ENCODE measurements at regions not wholly inside any gene's neighbourhood (a gene's known extent, or its start where the extent isn't known, plus 50 kb on each side); places are given as distances from the start of the nearest gene placed in this dataset.
"Not testable (repeated sequence)": the region's sequence is repeated elsewhere in the genome, so short reads cannot be mapped to it uniquely, and the experiment has no call there.

GRCh38 chr1:166432655-166433054 is 265.9 kb upstream of the FAM78B start:
- WGBS, 2 donors = 48 to 50% methylated on average over 2 of the region's 2 CpGs
- DNase-seq (no peak), ATAC-seq (ENCODE audit: low FRiP score in 2 of 2) (no peak)
- Histone ChIP-seq H3K27ac (no peak overlapping the region), H3K4me3 (no peak overlapping the region), H3K27me3 (no peaks in the 10 kb centered on the region), H3K4me1 (no peaks in the 10 kb centered on the region), H3K36me3 (no peaks in the 10 kb centered on the region), H3K9me3 (no peaks in the 10 kb centered on the region)
- TF ChIP-seq POLR2A (IDR thresholded peaks at IDR 0.05) (no peak), CTCF (IDR thresholded peaks at IDR 0.05) (no peak), EP300 (IDR thresholded peaks at IDR 0.05) (no peak), POLR2AphosphoS5 (IDR thresholded peaks at IDR 0.05) (no peak)

- WGBS, 2 donors = 33 to 42% methylated on average over 7 of the region's 7 CpGs
- H3K4me1 ChIP-seq; H3K9me3 ChIP-seq; H3K36me3 ChIP-seq; H3K27me3 ChIP-seq; H3K4me3 ChIP-seq; DNase-seq; ATAC-seq (ENCODE audit: low FRiP score in 2 of 2); H3K27ac ChIP-seq: not testable (repeated sequence)
These were observed 266.9 kb upstream of the FAM78B start for GRCh38 chr1:166433404-166434304.

- Histone ChIP-seq H3K9me3 (no peaks in the 10 kb centered on the region), H3K27ac (no peak overlapping the region), H3K4me1 (no peaks in the 10 kb centered on the region), H3K36me3 (no peaks in the 10 kb centered on the region), H3K27me3 (no peaks in the 10 kb centered on the region), H3K4me3 (no peak overlapping the region)
- no peak for ATAC-seq (ENCODE audit: low FRiP score in 2 of 2)
- TF ChIP-seq EP300 (IDR thresholded peaks at IDR 0.05) = no peak
- TF ChIP-seq POLR2A (IDR thresholded peaks at IDR 0.05) = no peak
- WGBS, 2 donors = 56 to 65% methylated on average over 2 of the region's 2 CpGs
- DNase-seq = no peak
These were observed 290.9 kb upstream of the FAM78B start for GRCh38 chr1:166457700-166458099.

- H3K27ac ChIP-seq = no peak overlapping the region
- peaks cover 0 to 4% (median 1%) of the 10 kb centered on the region in 4 donors for H3K9me3 ChIP-seq
- WGBS, 2 donors = 91 to 94% methylated on average over 1 of the region's 1 CpG
- H3K4me3 ChIP-seq = no peak overlapping the region
- no peak for TF ChIP-seq POLR2A (IDR thresholded peaks at IDR 0.05)
- TF ChIP-seq CTCF (IDR thresholded peaks at IDR 0.05) = no peak
- no peak for TF ChIP-seq POLR2AphosphoS5 (IDR thresholded peaks at IDR 0.05)
- no peak for TF ChIP-seq EP300 (IDR thresholded peaks at IDR 0.05)
- H3K4me1 ChIP-seq = no peaks in the 10 kb centered on the region
- no peak for DNase-seq
- ATAC-seq (ENCODE audit: low FRiP score in 2 of 2) = no peak
- no peaks in the 10 kb centered on the region for H3K36me3 ChIP-seq
- no peaks in the 10 kb centered on the region for H3K27me3 ChIP-seq
These were observed 297.5 kb upstream of the FAM78B start for GRCh38 chr1:166464333-166464732.

GRCh38 chr1:166470014-166470413 is 303.2 kb upstream of the FAM78B start:
- Histone ChIP-seq H3K4me3 (no peak overlapping the region), H3K36me3 (no peaks in the 10 kb centered on the region), H3K27ac (no peak overlapping the region), H3K27me3 (no peaks in the 10 kb centered on the region), H3K9me3 (no peaks in the 10 kb centered on the region), H3K4me1 (no peaks in the 10 kb centered on the region)
- TF ChIP-seq CTCF (IDR thresholded peaks at IDR 0.05) (no peak), POLR2A (IDR thresholded peaks at IDR 0.05) (no peak), EP300 (IDR thresholded peaks at IDR 0.05) (no peak), POLR2AphosphoS5 (IDR thresholded peaks at IDR 0.05) (no peak)
- DNase-seq (no peak), ATAC-seq (ENCODE audit: low FRiP score in 2 of 2) (no peak)
- WGBS, 2 donors = 92 to 96% methylated on average over 2 of the region's 2 CpGs

- ATAC-seq (ENCODE audit: low FRiP score in 2 of 2) = no peak
- Histone ChIP-seq H3K27ac (no peak overlapping the region), H3K27me3 (no peaks in the 10 kb centered on the region), H3K4me1 (no peaks in the 10 kb centered on the region), H3K9me3 (no peaks in the 10 kb centered on the region), H3K4me3 (no peak overlapping the region), H3K36me3 (no peaks in the 10 kb centered on the region)
- TF ChIP-seq EP300 (IDR thresholded peaks at IDR 0.05) (no peak), CTCF (IDR thresholded peaks at IDR 0.05) (no peak), POLR2A (IDR thresholded peaks at IDR 0.05) (no peak), POLR2AphosphoS5 (IDR thresholded peaks at IDR 0.05) (no peak)
- WGBS, 2 donors = 50 to 60% methylated on average over 2 of the region's 2 CpGs
- no peak for DNase-seq
These were observed 303.6 kb upstream of the FAM78B start for GRCh38 chr1:166470441-166470840.
